Right forelimb (tissue), 1 donor: ENCODE measurements at regions not wholly inside any gene's neighbourhood (a gene's known extent, or its start where the extent isn't known, plus 50 kb on each side); places are given as distances from the start of the nearest gene placed in this dataset.

Experiments used
- DNase-seq: peaks from one replicate; pipeline ENCODE4 v3.0.0-alpha.2; 2018

DNA sequence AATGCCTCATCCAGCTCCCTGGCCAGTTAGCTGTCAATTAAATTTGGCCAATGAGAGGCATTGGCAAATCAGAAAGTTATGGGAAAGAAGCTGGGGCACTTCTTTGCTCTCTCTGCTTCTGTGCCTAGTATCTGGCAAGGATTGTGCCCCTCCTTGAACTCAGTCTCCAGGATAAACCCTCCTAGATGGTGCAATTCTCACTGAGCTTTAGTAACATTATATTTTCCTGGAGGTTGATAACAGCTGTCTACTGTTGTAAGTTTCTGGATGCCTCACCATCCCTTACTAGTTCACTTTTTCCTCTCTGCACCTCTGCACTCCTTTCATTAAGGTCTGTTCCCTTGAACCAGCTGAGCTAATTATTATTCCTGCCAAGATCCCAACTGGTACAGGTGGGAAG, 329.5 kb downstream of the MFSD1 start:
- DNase-seq, result no peak

DNA sequence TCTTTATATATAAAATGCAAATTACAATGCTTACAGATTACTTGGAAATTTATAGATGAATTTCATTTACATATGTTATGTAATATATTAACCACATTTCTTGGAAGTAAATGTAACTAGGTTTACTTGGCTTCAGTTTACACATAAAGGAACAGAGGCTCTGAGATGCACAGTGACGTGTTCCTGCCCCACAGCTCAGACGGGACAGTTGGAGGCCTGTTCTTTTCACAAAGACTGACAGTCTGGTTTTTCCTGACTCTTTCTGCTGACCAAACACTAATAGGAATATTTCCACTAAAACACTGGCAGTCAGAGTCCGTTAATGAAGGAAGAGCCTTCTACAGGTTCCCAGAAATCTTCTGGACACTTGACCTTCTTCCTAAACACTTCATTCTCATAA, 336.1 kb downstream of the MFSD1 start:
- DNase-seq, result no peak

DNA sequence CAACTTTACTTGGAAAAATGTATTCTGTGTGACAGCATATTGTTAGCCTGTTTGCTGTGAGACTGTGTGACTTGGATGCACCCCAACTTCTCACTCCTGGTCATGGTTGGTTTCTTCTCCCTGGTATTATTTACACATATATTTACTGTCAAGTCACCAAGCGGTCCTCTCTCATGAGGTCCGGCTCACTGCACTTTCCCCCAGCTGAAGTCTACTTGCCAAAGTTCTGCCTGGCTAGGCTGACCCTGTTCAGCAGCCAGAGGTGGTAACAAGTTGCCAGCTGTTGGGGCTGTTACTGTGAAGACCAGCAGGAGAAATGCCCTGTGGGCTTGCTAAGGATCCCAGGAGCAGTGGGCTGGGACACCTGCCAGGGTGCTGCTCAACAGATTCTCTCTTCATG, 337.5 kb downstream of the MFSD1 start:
- DNase-seq, result no peak

DNA sequence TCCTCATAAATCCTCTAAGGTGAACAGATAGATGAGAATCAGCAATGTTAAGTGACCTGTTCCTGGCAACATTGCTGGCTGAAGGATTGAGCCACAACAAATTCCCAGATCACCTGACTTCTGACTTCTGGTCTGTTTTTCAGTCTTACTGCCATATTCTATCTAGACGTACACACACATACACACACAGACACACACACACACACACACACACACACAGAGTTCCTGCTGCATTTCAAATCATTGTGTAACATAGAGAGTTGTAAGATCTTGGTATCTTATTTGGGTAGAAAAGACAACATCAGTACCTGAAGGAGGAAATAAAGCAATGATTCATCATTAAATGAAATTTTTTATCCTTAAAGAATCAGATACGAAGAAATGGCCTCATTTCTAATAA, 342.6 kb downstream of the MFSD1 start:
- no peak for DNase-seq

DNA sequence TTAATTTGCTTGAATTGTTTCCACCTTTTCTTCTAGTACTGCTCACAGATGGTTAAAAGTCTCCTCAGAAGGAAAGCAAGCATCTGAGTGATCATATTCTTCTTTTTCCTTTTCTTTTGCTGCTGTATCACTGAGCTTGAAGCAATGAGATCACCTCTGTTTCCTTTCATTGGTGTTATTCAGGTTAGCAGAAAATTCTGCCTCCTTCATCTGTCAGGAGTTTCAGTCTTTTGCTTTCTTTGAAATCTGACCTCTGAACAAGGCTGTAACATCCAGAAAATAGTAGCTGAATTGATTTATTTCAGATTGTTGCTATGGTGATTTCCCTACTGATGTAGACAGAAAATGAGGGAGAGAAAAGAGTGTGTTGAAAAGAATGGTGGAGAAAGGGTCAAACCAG, 343.0 kb downstream of the MFSD1 start:
- no peak for DNase-seq

DNA sequence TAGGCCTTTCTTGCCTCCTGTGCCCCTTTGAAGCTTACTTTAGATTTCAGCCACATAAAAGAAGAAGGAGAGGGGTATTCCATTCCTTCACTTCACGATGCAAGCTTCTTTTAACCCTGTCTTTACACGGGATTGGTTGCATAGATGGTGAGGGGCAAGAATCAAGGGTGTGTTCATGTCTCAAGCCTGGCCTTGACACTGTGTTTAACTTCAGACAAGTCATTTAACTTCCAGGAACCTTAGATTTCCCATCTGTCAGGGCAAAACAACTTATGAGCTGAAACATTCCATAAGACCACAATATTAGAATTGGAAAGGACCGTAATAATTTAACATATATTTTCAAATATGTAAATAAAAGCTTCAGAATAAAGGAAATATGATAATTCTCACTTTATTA, 344.5 kb downstream of the MFSD1 start:
- no peak for DNase-seq

DNA sequence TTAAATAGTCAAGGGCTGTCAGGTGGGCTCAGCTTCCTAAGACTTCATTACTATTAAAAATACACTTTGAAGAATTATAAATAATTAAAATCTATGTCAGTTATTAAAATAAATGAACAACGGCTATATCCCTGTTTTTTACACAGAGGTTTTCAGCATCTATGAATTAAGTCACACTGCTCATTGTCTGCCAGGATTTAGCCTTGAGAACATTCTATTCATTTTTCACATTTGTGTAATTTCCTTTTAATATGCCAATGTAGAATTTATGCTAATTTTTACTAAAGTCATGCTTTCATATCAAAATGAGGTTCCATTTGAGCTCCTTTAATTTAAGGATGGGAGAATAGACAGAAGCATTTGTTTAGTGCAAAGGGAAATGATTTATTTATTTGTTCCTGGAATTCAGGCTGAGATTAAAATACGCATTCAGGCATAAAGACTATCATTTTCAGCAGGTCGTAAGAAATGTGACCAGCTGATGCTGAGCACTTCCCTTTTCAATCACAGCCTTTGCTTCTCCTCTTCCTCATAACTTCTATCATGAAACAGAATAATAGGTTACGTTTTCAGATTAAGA, 345.1 kb downstream of the MFSD1 start:
- DNase-seq, result no peak

DNA sequence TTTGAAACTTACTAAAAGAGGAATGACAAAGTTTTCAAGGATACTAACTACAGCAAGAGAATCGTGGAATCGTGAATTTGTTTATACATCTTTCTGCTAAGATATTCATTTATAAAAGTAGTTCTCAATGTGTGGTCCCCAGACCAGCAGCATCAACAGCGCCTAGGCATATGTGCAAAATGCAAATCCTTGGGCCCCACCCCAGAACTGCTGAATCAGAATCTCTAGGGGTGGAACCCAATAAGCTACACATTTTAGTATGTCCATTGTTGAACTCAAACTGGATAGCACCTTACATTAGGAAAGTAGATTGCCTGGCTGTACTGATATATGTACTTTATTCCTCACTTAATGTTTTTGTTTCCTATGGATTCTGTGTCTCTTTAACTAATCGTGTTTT, 346.0 kb downstream of the MFSD1 start:
- no peak for DNase-seq

DNA sequence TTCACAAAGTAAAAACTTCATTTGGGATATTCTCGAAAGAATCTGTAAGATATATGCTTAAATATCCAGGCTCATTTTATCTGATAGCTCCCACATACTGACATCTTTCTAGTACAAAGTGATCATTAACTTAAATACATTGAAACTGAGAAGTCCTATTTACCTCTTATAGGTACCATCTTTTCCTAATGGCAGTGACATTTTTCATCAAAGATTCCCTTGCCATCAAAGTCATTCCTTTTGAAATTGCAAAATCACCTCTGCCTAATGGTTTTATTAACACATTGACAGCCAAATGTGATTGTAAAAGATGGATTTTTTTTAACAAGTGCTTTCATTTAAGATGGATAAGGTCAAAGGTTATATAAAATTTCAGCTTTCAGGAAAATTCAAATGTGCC, 346.6 kb downstream of the MFSD1 start:
- no peak for DNase-seq

DNA sequence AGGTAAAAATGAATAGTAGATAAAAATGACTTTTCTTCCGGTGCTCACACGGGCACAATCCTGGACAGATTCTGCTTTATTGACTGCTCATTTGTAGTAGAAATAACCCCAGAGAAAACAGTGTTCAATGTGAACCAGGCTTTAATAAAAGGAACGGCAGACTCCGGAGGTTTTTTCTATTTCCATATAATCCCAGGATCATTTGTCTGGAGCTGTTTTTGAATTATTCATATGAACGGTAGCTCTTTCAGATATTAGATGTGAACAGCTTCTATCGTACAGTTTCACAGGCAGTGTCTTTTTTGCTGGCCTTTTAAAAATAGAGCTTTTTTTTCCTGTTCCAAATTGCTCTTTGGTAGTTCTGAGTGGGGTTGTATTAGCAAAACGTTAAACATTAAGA, 347.3 kb downstream of the MFSD1 start:
- DNase-seq, result no peak

DNA sequence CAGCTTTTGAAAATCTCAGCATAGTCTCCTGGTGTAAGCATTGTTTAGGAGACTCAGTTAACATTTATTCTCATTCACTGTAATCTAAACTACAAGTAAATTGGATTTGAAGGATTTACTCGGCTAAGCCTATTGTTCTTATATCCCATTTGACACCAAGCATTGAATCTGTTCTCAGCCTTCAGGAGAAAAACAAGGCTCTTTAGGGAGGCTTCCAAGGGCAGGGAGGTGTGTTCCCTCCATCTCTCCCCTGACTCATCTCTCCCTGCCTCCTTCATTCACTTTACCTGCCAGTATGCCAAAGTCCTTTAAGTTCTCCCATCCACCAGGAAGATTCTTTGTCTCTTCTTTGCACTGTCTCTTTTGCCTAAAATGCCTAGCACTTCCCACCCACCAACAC, 347.8 kb downstream of the MFSD1 start:
- DNase-seq, result no peak

DNA sequence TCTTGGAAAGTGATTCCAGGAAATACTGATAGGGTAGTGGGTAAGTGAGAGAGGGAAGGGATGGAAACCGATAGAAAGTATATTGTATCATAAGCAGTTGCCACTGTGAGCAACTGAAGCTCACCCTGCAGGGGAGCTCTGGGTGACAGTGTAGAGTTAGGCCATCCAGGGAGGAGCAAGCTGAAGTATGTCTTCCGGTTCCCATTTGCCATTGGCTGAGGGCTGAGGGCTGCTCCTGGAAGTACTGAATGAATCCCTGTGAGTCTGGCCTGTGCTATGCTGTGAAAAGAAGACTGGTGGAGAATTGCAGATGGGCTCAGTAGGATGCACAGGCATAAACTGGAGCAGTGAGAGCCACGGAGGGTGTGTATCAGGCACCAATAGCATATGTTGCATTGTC, 348.3 kb downstream of the MFSD1 start:
- DNase-seq, result no peak

DNA sequence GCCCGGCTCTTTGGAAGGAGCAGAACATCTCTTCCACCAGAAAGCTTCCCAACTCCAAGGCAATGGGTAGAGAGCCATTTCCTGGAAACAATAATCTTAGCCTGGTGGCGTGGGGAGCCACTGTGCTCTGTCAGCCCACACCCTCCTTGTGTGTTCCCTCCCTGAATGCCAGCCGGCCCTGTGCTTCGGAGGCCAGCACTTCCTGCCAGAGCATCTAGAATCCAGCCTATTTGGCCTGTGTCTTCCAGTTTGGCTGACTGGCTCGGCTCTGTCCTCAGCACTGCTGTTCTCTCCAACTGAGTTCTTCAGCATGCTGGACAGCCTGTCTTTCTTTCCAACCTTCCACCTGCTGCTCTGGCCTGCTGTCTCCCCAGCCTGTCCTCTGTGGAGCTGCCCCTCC, 349.3 kb downstream of the MFSD1 start:
- DNase-seq, result no peak

DNA sequence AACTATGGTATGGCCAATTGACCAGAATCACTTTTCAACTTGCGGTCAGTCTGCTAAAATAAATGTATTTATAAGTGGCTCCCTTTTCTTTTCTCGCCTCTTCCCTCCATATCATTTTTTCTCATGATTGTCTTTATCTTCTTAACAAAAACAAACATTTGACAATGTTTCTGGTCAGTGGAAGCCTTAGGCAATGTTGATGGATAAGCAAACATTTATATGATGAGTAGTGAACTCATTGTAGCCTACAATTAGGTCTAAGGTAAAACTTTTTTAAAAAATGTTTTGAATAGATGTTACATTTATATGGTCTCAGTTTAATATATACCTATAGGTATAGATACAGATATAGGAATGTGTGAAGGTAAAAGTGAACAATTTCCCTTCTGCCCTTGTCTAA, 355.4 kb downstream of the MFSD1 start:
- DNase-seq, result no peak

DNA sequence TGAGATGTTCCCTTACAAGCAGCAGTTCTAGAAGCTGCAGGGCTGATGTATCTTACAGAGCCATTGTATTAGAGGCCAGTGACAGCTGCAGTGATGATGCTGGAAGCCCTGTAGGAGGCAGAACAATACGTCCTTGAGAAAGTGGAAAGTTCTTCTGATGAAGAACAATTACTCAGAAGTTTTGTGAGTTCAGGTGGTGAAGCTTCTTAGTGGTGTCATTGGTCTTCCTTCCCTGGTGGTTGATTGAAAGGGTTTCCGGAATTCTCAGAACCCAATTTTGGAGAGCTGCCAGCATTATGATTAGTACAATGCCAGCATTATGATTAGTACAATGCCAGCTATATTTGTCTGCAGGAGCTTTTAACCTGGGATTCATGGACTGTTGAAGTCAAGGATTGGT, 356.4 kb downstream of the MFSD1 start:
- DNase-seq, result no peak

DNA sequence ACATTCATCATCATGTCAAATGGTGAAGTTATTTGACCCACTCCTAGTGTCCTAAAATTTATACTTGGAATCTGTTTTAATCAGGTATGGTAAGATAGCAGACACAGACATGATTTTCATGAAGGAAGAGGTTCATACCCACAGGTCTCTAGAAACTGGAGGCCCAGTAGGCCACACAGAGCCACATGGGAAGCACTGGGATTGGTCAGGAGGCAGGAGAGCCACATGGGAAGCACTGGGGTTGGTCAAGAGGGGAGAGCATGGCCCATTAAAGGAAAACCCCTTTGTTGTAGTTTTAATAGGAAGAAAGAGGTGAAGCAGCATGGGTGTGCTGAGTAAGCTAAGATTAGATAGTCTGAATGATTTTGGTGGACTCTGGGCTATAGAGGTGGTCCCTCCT, 356.9 kb downstream of the MFSD1 start:
- no peak for DNase-seq

DNA sequence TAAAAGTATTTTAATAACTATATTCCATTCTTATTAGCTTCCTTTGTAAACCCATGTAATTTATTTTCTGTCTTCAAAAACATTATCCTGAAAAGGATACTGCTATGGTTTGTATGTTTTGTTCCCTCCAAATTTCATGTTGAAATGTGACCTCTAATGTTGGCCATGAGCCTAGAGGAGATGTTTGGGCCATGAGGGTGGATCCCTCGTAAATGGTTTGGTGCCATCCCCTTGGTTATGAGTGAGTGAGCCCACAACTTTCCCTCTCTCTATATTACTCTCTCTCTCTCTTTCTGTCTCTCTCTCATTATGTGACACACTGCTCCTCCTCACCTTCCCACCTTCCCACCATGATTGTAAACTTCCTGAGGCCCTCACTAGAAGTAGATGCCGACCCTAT, 357.7 kb downstream of the MFSD1 start:
- no peak for DNase-seq

DNA sequence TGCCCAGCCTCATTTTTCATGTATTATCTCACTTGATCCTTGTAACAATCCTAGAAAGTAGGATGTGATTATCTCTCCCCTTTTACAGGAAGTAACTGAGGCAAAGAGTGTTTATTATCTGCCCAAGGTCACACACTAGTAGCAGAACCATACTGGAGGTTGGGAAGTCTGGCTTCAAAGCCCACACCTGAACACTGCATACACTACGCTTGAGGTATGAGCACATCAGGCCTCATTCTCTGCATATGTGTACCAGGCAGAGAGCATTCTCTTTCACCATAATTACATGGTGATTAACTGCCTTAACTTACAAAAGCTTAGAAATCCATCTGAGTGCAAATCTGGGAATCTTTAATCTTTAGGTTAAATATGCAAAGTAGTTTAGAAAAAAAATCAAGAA, 361.8 kb downstream of the MFSD1 start:
- no peak for DNase-seq

DNA sequence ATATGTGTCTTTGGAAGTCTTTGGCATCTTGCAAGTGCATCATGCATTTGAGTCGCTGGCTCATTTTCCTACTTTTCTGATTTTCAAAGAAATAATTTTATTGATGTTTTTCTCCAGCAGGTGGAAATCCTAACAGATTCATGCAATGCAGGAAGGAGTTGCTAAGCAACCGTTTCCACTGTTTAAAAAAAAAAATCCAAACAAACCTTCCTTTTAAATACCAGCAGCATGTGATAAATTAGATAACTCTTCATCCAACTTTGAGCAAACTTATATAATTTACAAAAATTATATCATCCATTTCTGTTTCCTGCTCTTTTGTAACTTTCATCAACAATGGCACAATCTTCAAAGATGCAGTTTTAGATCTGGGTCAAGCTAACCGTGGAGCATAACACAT, 364.1 kb downstream of the MFSD1 start:
- DNase-seq, result no peak

DNA sequence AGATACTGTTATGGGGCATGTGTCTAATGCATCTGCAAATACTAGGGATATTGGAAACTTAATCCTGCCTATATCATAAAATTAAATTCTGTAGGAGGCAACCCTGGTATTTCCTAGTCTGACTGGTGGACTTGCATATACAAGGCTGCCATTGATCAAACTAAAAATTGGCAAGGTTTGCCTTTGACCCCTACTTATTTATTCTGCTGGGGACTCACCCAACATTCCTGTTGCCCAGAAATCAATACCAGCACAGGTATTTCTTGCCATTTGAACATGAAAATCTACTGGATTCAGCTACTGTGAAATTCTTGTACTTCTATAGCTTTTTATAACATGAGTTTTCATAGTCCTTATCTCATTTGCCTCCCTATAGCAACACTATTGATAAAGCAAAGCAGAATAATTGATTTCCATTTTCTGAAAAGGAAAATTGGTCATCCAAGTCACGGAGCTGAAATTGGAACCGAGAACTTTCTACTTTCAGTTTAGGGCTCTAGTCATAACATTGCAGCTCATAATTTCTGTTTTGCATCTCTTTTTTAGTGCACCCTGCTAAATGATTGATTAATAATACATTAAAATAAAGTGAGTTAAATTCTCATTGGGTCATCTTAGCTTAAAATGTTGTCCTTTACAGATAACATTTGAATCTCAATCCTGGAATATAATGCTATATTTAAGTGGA, 365.2 kb downstream of the MFSD1 start:
- no peak for DNase-seq

DNA sequence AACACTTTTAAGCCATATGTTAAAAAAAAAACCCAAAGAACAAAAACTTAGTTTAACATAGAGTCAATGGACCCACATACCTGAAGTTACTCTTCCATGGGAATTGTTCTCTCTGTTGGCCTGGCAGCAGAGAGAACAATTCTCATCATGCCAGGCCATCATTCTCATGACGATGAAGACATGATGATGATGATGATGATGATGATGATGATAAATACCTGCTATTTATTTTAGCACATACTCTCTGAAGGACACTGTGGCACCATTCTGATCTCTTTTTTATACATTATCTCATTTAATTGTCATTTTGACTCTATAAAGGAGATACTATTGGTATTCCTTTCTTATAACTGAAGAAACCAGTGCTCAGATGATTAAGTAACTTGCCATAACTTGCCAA, 366.9 kb downstream of the MFSD1 start:
- DNase-seq, result no peak

DNA sequence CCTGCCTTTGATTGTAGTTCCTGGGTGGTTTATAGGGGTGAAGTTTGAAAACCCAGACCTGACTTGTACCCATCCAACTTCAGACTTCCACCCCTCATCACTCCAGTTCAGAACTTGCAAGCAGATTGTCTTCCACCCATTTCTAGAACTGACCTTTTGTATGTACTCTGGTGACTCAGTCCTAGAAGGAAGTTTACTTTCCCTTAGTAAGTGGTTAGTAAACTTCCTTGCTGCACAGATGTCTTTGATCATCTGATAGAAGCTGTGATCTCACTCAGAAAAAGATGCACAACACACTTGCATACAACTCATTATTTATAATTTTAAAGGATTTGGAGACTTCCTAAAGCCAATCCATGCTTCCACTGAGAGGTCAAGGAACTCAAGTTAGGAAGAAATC, 368.0 kb downstream of the MFSD1 start:
- DNase-seq, result no peak

DNA sequence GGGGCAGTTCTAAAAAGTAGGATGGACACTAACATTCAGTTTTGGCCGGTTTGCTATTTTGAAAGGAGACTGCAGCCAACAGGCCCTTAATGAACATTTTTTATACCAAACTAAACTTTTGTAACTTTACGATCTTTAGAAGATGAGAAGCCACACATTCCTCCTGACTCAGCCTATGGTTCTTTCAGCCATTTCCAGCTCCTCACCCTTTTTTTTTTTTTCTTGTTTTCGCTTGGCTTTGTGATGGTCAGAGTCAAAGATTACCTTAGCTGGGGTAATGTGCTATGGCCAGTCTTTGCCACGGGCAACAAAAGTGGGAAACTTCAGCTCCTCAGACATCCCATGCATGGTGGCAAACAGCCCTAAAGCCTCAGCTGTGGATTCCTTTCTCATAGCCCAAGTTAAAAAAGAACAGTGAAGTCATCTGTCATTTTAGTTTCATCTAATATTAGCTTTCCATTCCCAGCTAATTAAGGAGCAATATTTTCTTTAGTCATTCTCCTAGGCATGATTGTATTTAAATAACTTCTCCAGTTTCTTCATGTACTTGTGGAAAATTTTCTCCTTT, 368.7 kb downstream of the MFSD1 start:
- DNase-seq, result no peak

DNA sequence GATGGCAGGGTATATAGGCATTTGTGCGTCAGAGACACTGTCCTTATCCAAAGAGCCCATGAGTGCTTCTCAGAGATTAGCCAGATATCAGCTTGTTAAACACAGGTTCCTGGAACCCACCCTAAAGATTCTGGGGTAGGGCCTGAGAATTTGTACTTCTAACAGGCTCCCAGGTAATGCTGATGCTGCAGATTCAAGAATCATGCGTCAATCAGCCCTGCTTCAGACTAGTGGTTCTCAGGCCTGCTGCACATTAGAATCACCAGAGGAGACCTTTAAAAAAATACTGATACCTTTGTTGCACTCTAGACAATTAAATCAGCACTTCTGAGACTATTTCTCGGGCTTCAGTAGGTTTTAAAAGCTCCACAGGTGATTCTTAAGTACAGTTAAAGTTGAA, 369.5 kb downstream of the MFSD1 start:
- no peak for DNase-seq

DNA sequence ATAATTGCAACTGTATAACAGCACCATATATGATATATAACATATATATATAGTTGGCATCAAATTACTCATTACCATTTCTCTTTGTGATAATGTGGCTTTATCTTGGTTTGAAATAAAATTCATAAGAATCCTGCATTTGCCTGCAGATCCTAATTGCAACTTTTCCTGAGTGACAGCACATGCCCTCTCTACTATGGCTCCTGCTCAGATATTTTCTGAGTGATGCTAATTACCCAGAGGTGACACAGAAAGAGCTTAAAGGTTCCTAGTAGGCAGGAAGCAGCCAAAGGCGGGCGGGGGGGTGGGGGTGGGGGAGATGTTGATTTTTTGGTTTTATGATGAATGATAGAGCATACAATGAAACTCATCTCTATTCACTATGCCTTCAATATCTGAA, 370.6 kb downstream of the MFSD1 start:
- DNase-seq, result no peak
